ENCODE measurements at regions not wholly inside any gene's neighbourhood (a gene's known extent, or its start where the extent isn't known, plus 50 kb on each side); places are given as distances from the start of the nearest gene placed in this dataset.

- Histone ChIP-seq H2AFZ (ENCODE audit: insufficient read depth, low read depth, low read length, poor library complexity, severe bottlenecking) (no peak overlapping the region), H3K36me3 (replicated peaks in 1 of 2; ENCODE audit: control insufficient read depth in 1 of 2, insufficient read depth in 2 of 2, low read length in 2 of 2) (no peaks in the 10 kb centered on the region), H3K9me3 (replicated peaks in 1 of 2; ENCODE audit: control insufficient read depth in 1 of 2, insufficient read depth in 1 of 2, low read length in 2 of 2) (peaks cover 8 to 18% of the 10 kb centered on the region in 2 donors), H3K79me2 (ENCODE audit: insufficient read depth, low read length) (no peaks in the 10 kb centered on the region), H3K27ac (ENCODE audit: low read depth in 1 of 2, low read length in 2 of 2) (no peak overlapping the region), H3K27me3 (ENCODE audit: control insufficient read depth in 2 of 2, insufficient read depth in 2 of 2, low read length in 2 of 2) (no peaks in the 10 kb centered on the region), H4K20me1 (ENCODE audit: insufficient read depth, low read length) (no peaks in the 10 kb centered on the region), H3K9ac (ENCODE audit: insufficient read depth, low read length, poor library complexity, severe bottlenecking) (no peak overlapping the region), H3K4me3 (replicated peaks in 1 of 3; ENCODE audit: low read depth in 2 of 3, low read length in 3 of 3) (no peak overlapping the region), H3K4me2 (replicated peaks; ENCODE audit: extremely low read depth, low read length, poor library complexity, severe bottlenecking) (no peak overlapping the region), H3K4me1 (ENCODE audit: control insufficient read depth in 1 of 2, insufficient read depth in 2 of 2, low read length in 2 of 2) (no peaks in the 10 kb centered on the region)
- intact Hi-C loops (cut with micrococcal nuclease), result no loop called here
- 100% methylated on average over 2 of the region's 3 CpGs for WGBS (ENCODE audit: insufficient coverage)
- no peak overlapping the region for H3K4me3 Mint-ChIP-seq
- no peaks in the 10 kb centered on the region for H3K36me3 Mint-ChIP-seq
- DNase-seq, result no peak
- H3K9me3 Mint-ChIP-seq, result peaks cover 0 to 15% (median 8%) of the 10 kb centered on the region in 7 donors
- H3K4me1 Mint-ChIP-seq, result no peaks in the 10 kb centered on the region
- H3K27ac Mint-ChIP-seq, result no peak overlapping the region
- H3K27me3 Mint-ChIP-seq (ENCODE audit: low read depth in 3 of 3), result peaks cover 0 to 5% (median 2%) of the 10 kb centered on the region in 3 donors
- TF ChIP-seq CTCF (IDR thresholded peaks at IDR 0.05), result no peak
Measured at GRCh38 chr6:142530566-142530965, 228.8 kb downstream of the ADGRG6 start.

GRCh38 chr6:142531727-142532126 lies 229.9 kb downstream of the ADGRG6 start:
- no peak overlapping the region for H3K4me3 Mint-ChIP-seq
- H3K79me2 ChIP-seq (ENCODE audit: insufficient read depth, low read length), result no peaks in the 10 kb centered on the region
- peaks cover 17 to 25% of the 10 kb centered on the region in 2 donors for H3K9me3 ChIP-seq (replicated peaks in 1 of 2; ENCODE audit: control insufficient read depth in 1 of 2, insufficient read depth in 1 of 2, low read length in 2 of 2)
- H3K9ac ChIP-seq (ENCODE audit: insufficient read depth, low read length, poor library complexity, severe bottlenecking), result no peak overlapping the region
- no peak overlapping the region for H2AFZ ChIP-seq (ENCODE audit: insufficient read depth, low read depth, low read length, poor library complexity, severe bottlenecking)
- no peak for TF ChIP-seq CTCF (IDR thresholded peaks at IDR 0.05)
- H3K4me2 ChIP-seq (replicated peaks; ENCODE audit: extremely low read depth, low read length, poor library complexity, severe bottlenecking), result no peak overlapping the region
- no peaks in the 10 kb centered on the region for H3K27me3 ChIP-seq (ENCODE audit: control insufficient read depth in 2 of 2, insufficient read depth in 2 of 2, low read length in 2 of 2)
- no peaks in the 10 kb centered on the region for H3K4me1 ChIP-seq (ENCODE audit: control insufficient read depth in 1 of 2, insufficient read depth in 2 of 2, low read length in 2 of 2)
- H3K4me3 ChIP-seq (replicated peaks in 1 of 3; ENCODE audit: low read depth in 2 of 3, low read length in 3 of 3), result no peak overlapping the region
- H3K9me3 Mint-ChIP-seq, result peaks cover 0 to 22% (median 11%) of the 10 kb centered on the region in 7 donors
- no peak for DNase-seq
- no peaks in the 10 kb centered on the region for H3K36me3 ChIP-seq (replicated peaks in 1 of 2; ENCODE audit: control insufficient read depth in 1 of 2, insufficient read depth in 2 of 2, low read length in 2 of 2)
- intact Hi-C loops (cut with micrococcal nuclease), result no loop called here
- H3K27ac Mint-ChIP-seq, result no peak overlapping the region
- no peaks in the 10 kb centered on the region for H3K4me1 Mint-ChIP-seq
- no peaks in the 10 kb centered on the region for H4K20me1 ChIP-seq (ENCODE audit: insufficient read depth, low read length)
- no peak overlapping the region for H3K27ac ChIP-seq (ENCODE audit: low read depth in 1 of 2, low read length in 2 of 2)
- 100% methylated on average over 1 of the region's 1 CpG for WGBS (ENCODE audit: insufficient coverage)
- peaks cover 0 to 5% (median 0%) of the 10 kb centered on the region in 3 donors for H3K27me3 Mint-ChIP-seq (ENCODE audit: low read depth in 3 of 3)
- H3K36me3 Mint-ChIP-seq, result no peaks in the 10 kb centered on the region

Data from CD14-positive monocyte (primary cell).